Sigmoid colon (tissue), 6 donors: ENCODE measurements at regions not wholly inside any gene's neighbourhood (a gene's known extent, or its start where the extent isn't known, plus 50 kb on each side); places are given as distances from the start of the nearest gene placed in this dataset.

Experiments used
- DNase-seq: peaks from one replicate; pipeline ENCODE4 v3.0.0-alpha.2; 2019
- H3K27ac ChIP-seq, 4 donors: fragments of 200-600 bp; sonication (generic); one replicate each; pipeline ENCODE4 v1.5.1; 2016 to 2019; ENCODE audit warnings: mild to moderate bottlenecking in 1 of 4
- H3K27me3 ChIP-seq, 3 donors: fragments of 200-600 bp; sonication (generic); one replicate each; pipeline ENCODE4 v1.5.1; 2019; ENCODE audit warnings: mild to moderate bottlenecking in 1 of 3
- H3K36me3 ChIP-seq, 4 donors: fragments of 200-600 bp; sonication (generic); one replicate each; pipeline ENCODE4 v1.5.1; 2016 to 2019
- H3K4me1 ChIP-seq, 4 donors: fragments of 200-600 bp; sonication (generic); one replicate each; pipeline ENCODE4 v1.5.1; 2017 to 2019
- H3K4me3 ChIP-seq, 4 donors: fragments of 200-600 bp; sonication (generic); one replicate each; pipeline ENCODE4 v1.5.1; 2017 to 2019; ENCODE audit warnings: mild to moderate bottlenecking in 2 of 4, moderate library complexity in 1 of 4
- H3K9me3 ChIP-seq, 4 donors: fragments of 200-600 bp in 3 of 4; sonication (generic) in 3 of 4; one replicate each; pipeline versions ENCODE4 v1.5.1 to v1.6.1; 2013 to 2019
- EP300 ChIP-seq, 4 donors: sonication (generic); formaldehyde crosslinking; IDR thresholded peaks; one replicate each; pipeline ENCODE4 v1.6.1; 2017; ENCODE audit warnings: antibody characterized with exemption in 4 of 4
- POLR2A ChIP-seq, 2 donors: fragments of 450-650 bp; IDR thresholded peaks; one replicate each; pipeline ENCODE4 v1.6.1; 2016; ENCODE audit warnings: antibody characterized with exemption in 2 of 2, mild to moderate bottlenecking in 2 of 2, moderate library complexity in 2 of 2
- POLR2AphosphoS5 ChIP-seq, 4 donors: sonication (generic); formaldehyde crosslinking; IDR thresholded peaks; one replicate each; pipeline ENCODE4 v1.6.1; 2017; ENCODE audit warnings: antibody characterized with exemption in 4 of 4
- WGBS, 2 donors: extraction: QIAGEN DNeasy Blood & Tissue Kit; methylation state at CpG; one replicate each; pipeline ENCODE4 v1.1.7; 2013; 5-methylcytosine and 5-hydroxymethylcytosine counted together
- intact Hi-C: fragments of 100-400 bp; cut with DNase I; formaldehyde crosslinking; loops from one replicate; pipeline ENCODE4 v1.15.1; 2023
- TF ChIP-seq, protein P1 (sequence below), 4 experiments: fragments of 450-650 bp in 3 of 4; fragments of 200-600 bp in 1 of 4; IDR thresholded peaks; one replicate each; pipeline ENCODE4 v1.5.1; 2016 to 2019; ENCODE audit warnings: antibody characterized with exemption in 4 of 4, mild to moderate bottlenecking in 3 of 4, moderate library complexity in 2 of 4
- donor health status: healthy with polysubstance abuse.
- donor health status: healthy.

DNA sequence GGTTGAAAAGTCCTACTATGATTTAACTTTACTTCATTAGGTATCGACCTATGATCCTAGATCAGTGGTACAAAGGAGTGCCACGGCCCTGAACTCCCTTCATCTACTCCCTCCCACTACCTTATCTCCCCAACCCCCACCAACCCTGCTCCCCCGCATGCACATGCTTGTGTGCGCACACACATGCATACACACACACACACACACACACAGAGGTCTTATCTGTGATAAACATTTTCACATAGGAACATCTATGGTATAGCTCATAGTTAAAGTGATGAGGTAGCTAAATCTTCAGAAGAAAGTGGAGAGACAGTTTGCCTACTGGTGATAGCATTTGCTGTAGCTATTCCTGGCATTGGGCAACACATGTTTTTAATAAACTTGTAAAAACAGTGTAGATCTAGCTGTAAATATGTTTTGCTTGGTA is 471.3 kb downstream of the ZEB2 start:
- no peaks in the 10 kb centered on the region for H3K4me1 ChIP-seq
- intact Hi-C loops: no loop called here
- H3K27ac ChIP-seq: no peak overlapping the region
- no peaks in the 10 kb centered on the region for H3K9me3 ChIP-seq
- H3K36me3 ChIP-seq: no peaks in the 10 kb centered on the region
- H3K27me3 ChIP-seq: no peaks in the 10 kb centered on the region
- no peak overlapping the region for H3K4me3 ChIP-seq
- WGBS, 2 donors: 90 to 98% methylated on average over 4 of the region's 4 CpGs
- no peak for DNase-seq
- no peak for TF ChIP-seq POLR2A (IDR thresholded peaks at IDR 0.05)
- TF ChIP-seq, protein P1, sequence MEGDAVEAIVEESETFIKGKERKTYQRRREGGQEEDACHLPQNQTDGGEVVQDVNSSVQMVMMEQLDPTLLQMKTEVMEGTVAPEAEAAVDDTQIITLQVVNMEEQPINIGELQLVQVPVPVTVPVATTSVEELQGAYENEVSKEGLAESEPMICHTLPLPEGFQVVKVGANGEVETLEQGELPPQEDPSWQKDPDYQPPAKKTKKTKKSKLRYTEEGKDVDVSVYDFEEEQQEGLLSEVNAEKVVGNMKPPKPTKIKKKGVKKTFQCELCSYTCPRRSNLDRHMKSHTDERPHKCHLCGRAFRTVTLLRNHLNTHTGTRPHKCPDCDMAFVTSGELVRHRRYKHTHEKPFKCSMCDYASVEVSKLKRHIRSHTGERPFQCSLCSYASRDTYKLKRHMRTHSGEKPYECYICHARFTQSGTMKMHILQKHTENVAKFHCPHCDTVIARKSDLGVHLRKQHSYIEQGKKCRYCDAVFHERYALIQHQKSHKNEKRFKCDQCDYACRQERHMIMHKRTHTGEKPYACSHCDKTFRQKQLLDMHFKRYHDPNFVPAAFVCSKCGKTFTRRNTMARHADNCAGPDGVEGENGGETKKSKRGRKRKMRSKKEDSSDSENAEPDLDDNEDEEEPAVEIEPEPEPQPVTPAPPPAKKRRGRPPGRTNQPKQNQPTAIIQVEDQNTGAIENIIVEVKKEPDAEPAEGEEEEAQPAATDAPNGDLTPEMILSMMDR (IDR thresholded peaks at IDR 0.05): no peak
- no peak for TF ChIP-seq POLR2AphosphoS5 (IDR thresholded peaks at IDR 0.05)
- no peak for TF ChIP-seq EP300 (IDR thresholded peaks at IDR 0.05)

DNA sequence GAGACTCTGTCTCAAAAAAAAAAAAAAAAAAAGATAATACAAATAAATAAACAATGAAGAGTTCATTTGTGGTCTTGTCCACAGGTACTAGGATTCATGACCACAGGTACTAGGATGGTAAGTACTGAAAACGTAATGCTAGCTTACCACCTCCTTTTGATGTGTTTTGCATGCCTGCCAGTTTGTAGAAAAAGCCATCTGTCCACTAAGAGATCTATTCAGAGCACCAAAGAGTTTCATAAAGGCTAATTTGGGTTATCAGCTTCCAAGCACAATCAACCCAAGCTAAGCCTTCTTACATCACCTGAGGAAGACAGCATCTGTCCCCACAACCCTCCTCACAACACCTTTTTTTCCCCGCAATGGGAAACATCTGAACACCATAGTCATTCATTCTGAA is 477.2 kb downstream of the ZEB2 start:
- intact Hi-C loops: no loop called here

DNA sequence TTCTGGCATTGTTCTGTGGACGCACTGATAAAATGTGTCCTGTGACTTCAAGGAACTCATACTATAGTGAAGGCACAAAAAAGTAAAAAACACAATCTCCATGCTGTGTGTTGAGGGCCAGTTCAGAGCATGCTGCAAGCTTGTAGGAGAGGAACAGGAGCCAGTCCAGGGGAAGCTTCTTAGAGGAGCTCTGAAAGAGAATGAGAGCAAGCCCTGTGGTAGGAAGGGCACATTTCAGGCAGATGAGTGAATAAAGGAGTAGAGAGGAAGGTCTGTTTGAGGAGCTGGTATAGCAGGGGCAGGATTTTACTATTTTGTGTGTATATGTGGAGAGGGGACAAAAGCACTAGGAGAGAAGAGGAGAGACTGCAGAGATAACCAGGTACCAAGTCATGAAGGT is 478.3 kb downstream of the ZEB2 start:
- WGBS, 2 donors: 96 to 98% methylated on average over 1 of the region's 1 CpG
- TF ChIP-seq EP300 (IDR thresholded peaks at IDR 0.05) (no peak), POLR2AphosphoS5 (IDR thresholded peaks at IDR 0.05) (no peak), POLR2A (IDR thresholded peaks at IDR 0.05) (no peak)
- TF ChIP-seq, protein P1 (IDR thresholded peaks at IDR 0.05): no peak

More for the DNA sequence above, 477.2 kb downstream of the ZEB2 start:
- Histone ChIP-seq H3K4me3 (no peak overlapping the region), H3K9me3 (no peaks in the 10 kb centered on the region), H3K36me3 (no peaks in the 10 kb centered on the region), H3K27me3 (no peaks in the 10 kb centered on the region), H3K4me1 (no peaks in the 10 kb centered on the region), H3K27ac (no peak overlapping the region)
- DNase-seq: no peak
- no peak for TF ChIP-seq POLR2AphosphoS5 (IDR thresholded peaks at IDR 0.05)
- TF ChIP-seq POLR2A (IDR thresholded peaks at IDR 0.05): no peak
- TF ChIP-seq EP300 (IDR thresholded peaks at IDR 0.05): no peak
- TF ChIP-seq, protein P1 (IDR thresholded peaks at IDR 0.05): no peak
- 88 to 94% methylated on average over 2 of the region's 2 CpGs for WGBS, 2 donors

DNA sequence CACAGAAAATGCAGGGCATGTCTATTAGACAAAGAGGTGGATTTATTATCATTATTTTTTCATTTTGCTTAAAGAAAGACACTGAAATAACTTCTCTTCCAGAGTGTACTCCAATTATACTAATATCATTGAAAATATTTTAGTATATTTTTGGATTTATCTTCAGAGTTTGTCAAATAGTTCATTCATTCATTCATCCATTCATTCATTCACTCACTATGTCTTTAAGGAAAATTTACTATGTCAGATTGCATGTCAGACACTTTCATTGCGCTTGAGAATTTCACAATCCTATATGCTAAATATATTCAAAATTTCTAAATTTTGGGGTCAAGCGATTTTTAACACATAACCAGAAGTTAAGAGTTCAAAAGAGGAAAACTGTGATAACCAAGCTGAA is 479.1 kb downstream of the ZEB2 start:
- no peaks in the 10 kb centered on the region for H3K36me3 ChIP-seq
- 97 to 98% methylated on average over 2 of the region's 2 CpGs for WGBS, 2 donors

More for the DNA sequence above, 478.3 kb downstream of the ZEB2 start:
- Histone ChIP-seq H3K4me3 (no peak overlapping the region), H3K36me3 (no peaks in the 10 kb centered on the region), H3K27me3 (no peaks in the 10 kb centered on the region), H3K9me3 (no peaks in the 10 kb centered on the region), H3K4me1 (no peaks in the 10 kb centered on the region), H3K27ac (no peak overlapping the region)
- no peak for DNase-seq
- intact Hi-C loops: no loop called here

DNA sequence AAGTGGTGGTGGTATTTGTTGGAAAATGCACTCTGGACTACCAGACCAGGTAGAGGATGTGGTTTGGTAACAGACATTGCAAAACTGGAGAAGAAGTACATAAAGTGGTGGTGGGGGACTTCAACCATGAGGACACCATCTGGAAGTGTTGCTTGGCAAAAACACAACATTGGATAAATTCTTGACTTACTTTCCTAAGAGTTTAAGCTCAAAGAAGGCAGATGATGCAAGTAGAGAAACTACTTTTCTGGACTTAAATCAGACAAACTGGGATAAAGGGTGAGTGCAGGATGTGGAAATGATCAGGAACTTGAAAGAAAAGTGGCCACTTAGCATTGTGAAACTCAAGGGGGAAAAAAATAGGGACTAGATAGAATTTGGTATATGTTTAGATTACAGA is 487.4 kb downstream of the ZEB2 start:
- DNase-seq: no peak

More for the DNA sequence above, 479.1 kb downstream of the ZEB2 start:
- TF ChIP-seq EP300 (IDR thresholded peaks at IDR 0.05) (no peak), POLR2A (IDR thresholded peaks at IDR 0.05) (no peak)
- TF ChIP-seq, protein P1 (IDR thresholded peaks at IDR 0.05): no peak
- Histone ChIP-seq H3K9me3 (no peaks in the 10 kb centered on the region), H3K27ac (no peak overlapping the region), H3K27me3 (no peaks in the 10 kb centered on the region), H3K4me3 (no peak overlapping the region), H3K4me1 (no peaks in the 10 kb centered on the region)
- intact Hi-C loops: no loop called here
- no peak for DNase-seq

More for the DNA sequence above, 487.4 kb downstream of the ZEB2 start:
- Histone ChIP-seq H3K4me1 (peaks cover 0 to 7% (median 0%) of the 10 kb centered on the region in 4 donors), H3K27me3 (no peaks in the 10 kb centered on the region), H3K27ac (no peak overlapping the region), H3K36me3 (no peaks in the 10 kb centered on the region), H3K4me3 (no peak overlapping the region), H3K9me3 (no peaks in the 10 kb centered on the region)
- intact Hi-C loops: no loop called here
- TF ChIP-seq, protein P1 (IDR thresholded peaks at IDR 0.05): no peak
- no peak for TF ChIP-seq POLR2A (IDR thresholded peaks at IDR 0.05)
- TF ChIP-seq POLR2AphosphoS5 (IDR thresholded peaks at IDR 0.05): no peak
- TF ChIP-seq EP300 (IDR thresholded peaks at IDR 0.05): no peak
